GM21447 (cell line): ENCODE measurements at regions not wholly inside any gene's neighbourhood (a gene's known extent, or its start where the extent isn't known, plus 50 kb on each side); places are given as distances from the start of the nearest gene placed in this dataset.

ENCODE experiments used
- ATAC-seq: cut with Tn5 transposase; IDR thresholded peaks from one replicate; pipeline ENCODE4 v1.9.1; 2021; ENCODE audit not compliant: unreplicated experiment

DNA sequence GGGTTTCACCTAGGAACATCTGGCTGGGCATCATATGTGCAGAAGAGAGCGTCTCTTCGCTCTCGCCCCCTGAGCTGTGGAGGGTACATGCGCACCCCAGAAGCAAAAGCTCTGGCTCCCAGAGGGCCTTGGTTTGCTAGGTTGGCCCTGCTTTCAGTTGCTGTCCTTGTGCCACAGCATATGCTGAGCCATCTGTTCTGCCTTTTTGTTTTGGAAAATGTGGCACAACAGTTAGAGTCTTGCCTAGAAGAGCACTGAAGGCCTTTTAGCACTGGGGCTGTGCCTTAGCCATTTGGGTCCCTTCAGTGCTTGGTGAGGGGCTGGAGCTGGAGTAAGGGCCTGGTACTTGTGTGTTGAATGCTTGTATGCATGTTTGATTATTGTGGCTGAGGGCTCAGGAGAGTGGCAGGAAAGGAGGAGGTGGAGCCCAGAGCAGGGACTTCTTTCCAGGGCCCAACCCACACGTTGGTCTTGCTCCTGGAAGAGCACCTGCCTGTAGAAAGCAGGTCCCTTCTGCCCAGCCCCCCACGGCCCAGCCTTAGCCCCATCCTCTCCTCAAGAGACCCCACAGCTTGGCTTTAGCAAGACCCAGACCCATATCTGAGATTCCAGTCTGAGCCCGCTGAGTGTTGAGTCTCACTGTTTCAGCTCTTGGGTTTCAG is 113.7 kb downstream of the SLC25A47 start:
- ATAC-seq = no peak

GRCh38 chr14:100438271-100438670 is 115.1 kb downstream of the SLC25A47 start:
- no peak for ATAC-seq

- no peak for ATAC-seq
Measured at GRCh38 chr14:100438678-100439592, 115.8 kb downstream of the SLC25A47 start.

DNA sequence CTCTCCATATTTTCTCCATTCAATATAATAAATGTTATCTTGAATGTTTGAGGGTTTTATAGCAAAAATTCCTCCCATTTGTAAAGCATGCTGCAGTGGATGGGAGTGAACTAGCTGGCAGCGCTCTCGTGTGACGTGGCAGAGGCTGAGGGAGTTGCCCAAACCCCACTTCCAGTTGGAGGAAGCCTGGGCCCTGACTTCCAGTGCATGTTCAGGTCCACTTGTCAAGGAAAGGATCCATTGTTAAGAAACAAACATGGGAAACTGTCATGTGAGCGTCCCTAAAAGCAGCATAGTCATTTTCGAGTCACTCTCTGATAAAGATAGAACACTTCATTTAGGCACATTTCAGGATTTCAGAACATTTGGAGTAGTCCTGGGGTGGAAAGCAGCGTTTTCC is 116.6 kb downstream of the SLC25A47 start:
- no peak for ATAC-seq

DNA sequence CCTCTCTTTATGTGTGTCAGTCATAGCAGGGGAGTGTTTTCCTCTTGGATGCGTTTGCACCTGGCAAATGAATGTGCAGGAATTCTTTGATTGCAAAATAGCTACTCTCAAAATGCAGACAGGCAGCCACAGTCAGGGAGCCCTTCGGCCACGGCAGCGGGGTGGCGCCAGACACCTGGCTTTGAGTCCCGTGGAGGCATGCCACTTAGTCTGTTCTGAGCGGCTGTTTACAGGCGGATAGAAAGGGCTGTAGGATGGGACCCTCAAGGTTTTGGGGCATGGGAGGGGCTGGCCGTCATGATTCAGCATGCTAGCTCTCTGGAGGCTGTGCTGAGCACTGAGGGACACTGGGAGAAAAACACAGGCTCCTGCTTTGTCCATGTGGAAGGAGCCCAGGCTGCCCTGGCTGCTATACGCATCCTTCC is 117.1 kb downstream of the SLC25A47 start:
- ATAC-seq = no peak

DNA sequence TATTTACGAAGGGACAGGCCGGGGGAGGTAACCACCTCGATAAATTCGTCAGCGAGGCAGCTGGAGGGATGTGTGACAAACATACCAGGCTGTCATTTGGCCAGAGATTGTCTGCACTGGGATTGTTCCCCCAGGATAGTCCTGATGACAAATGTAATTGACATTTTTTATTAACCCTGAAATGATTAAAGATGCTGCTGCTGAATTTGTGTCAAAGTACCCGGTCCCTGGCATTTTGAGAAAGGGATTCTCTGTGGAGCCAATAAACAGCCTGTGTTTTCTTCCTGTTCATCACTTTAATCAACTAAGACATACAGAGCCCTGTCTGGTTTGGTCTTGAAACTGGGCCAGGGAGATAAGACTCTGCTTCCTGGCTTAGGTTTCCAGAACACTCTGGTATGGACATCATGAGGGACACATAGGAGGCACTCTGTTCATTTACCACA is 117.6 kb downstream of the SLC25A47 start:
- no peak for ATAC-seq

- ATAC-seq = no peak
Measured at GRCh38 chr14:100441271-100441947, 118.3 kb downstream of the SLC25A47 start.

DNA sequence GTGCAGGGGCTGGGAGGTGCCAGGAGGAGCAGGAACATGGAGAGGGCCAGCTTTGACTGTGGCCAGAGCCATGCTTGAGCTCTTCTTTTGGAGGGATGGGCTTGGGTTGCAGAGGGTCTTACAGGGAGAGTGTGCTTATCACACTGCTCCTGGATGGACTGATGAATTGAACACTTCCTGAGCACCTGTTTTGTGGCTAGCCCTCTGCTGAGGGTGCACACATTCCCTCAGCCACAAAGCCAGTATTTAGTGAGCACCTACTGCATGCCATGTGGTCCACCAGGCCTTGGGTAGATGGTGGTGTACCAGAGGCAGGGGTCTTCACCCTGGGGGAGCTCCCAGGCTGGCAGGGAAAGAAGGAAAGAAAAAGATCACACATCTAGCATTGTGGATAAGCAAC is 118.9 kb downstream of the SLC25A47 start:
- no peak for ATAC-seq

GRCh38 chr14:100442498-100443490 is 119.7 kb downstream of the SLC25A47 start:
- ATAC-seq = no peak

DNA sequence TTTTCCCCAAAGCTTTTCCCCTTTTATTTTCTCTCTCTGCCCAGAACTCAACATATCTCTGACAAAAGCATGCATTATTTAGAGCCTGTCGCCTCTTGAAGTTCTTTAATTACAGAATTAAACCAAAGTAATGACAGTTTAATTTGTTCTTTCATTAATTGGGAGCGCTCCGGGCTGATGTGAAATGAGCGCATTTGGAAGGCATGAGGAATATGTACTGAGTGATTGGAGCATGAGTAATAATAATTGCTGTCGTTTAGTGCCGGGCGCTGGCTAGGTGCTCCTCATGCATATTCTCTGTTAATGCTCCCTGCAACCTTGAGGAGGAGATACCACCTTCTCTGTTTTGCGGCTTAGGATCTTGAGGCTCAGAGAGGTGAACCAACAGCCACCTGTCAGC is 120.5 kb downstream of the SLC25A47 start:
- no peak for ATAC-seq

DNA sequence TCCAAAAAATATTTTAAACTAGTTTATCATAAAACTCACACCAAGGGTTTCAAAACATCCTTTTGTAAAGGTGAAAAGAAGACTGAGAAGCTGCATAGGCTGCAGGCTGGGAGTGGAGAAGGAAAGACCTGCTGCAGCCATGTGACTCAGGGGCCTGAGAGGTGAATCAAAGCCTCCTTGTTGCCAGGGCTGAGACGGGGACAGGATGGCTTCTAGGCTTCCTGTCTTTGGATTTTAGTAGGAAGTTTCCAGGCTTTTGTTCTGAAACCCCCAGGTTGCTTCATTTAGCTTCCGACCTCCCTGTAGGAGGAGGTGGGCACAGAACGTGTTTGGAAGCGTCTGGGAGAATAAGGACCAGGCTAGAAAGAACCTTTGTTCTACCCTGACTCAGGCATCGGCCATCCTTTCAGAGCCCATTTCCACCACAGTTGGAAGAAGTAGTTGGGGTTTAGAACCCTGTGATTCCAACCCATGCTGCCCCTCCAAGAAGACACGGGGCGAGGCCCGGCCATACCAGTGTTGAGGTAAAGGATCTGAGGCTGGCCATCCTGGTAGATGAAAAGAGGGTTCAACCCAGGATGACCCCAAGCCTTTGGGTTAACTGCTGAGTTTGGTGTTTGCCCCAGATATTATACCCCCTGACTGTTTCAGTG is 122.4 kb downstream of the SLC25A47 start:
- no peak for ATAC-seq

- ATAC-seq = no peak
Measured at GRCh38 chr14:100446572-100446971, 123.4 kb downstream of the SLC25A47 start.

DNA sequence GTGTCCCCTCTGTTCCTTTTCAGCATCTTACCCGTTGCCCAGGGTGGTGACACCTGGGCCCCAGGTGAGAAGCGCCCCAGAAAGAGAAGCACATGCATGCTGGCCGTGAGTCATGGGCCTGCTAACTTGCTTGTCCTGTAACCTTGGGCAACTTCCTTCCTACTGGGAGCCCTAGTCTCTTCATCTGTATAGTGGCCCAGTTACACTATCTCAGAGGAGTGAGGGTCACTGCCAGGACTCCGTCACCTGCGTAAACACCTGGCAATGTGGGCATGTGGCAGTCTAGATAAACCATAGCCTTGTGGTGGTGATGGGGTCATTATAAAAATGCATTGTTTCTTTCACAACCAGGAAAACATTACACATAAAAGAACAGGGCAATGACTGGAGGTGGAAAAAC is 125.2 kb downstream of the SLC25A47 start:
- ATAC-seq = no peak

DNA sequence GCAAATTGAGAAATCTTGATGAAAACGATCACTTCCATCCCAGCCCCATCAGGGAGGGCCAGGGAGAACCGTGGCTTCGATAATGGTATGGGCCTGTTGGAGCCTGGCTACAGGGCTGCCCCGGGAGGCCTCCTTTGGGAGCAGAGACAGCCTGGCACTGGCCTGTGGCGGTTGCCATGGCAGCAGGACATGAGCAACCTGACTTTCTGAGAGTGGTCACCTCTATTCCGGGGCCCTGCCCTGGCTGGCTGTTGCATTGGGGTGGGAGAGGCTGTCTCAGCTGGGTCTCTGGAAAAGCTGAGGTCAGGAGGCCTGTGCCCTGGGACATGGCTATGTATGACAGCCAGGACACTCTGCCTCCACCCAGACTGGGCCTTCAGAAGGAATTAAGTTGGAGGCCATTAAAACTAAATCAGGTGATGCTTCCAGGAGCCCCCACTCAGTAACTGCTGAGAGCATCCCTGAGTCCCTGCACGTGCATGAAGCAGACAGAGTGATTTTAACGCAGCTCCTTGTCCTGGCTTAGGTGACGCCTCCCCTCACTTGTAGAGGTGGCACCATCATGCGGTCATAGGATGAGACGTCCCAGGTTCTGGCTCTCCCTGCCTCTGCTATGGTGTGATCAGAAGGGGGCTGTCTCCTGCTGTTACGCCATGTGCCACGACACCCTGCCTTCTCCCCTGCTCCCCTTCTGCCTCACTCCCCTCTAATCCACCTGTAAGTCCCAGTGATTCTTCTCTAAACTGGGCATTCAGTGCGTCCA is 126.3 kb downstream of the SLC25A47 start:
- ATAC-seq = no peak

DNA sequence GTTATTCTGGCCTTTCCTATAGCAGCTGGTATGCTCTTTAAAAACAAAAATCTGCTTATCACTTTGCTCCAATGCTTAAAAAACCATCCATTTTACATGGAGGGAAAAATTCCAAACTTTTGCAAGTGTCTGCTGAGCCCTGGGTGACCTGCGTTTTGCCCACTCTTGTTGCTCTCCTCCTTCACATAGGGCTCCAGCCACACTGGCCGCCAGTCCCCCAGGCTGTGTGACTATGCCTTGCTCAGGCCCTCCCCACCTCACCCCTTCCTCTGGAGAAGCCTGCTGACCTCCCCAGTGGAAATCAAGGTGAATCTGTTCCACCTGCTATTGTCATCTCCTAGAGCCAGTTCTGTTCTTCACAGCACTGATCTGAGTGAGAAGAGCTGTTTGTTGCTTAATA is 126.9 kb downstream of the SLC25A47 start:
- ATAC-seq = no peak

DNA sequence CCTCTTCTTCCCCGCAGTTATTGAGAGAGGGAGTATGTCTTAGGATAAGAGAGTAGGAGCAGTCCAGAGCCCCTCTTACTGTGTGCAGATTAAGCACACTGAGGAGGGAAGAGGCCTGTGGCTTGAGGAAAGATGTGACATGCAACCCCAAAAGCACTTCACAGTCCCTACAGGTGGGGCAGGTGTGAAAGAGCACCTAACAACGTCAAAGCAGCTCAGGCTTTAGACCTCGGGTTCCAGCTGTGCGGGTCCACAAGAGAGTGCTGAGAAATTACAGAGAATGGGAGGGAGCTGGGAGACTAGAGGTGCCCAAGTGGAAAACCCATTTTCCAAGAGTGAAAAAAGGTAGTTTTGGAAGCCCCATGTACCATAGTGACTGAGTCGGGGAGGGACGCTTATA is 127.6 kb downstream of the SLC25A47 start:
- ATAC-seq = no peak

DNA sequence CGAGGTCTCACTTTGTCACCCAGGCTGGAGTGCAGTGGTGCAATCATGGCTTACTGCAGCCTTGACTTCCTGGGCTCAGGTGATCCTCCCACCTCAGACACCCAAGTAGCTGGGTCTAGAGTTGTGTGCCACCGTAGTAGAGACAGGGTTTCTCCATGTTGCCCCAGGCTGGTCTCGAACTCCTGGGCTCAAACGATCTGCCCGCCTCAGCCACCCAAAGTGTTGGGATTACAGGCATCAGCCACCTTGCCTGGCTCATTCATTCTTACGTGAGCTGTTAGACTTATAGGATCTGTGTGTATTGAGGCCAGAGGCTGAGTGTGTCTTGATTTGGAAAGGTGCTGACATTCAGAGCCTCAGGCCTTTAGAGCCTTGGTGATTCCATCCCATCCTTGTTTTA is 128.1 kb downstream of the SLC25A47 start:
- ATAC-seq = no peak

GRCh38 chr14:100453930-100454329 is 130.8 kb downstream of the SLC25A47 start:
- ATAC-seq = no peak

GRCh38 chr14:100454437-100454836 is 131.3 kb downstream of the SLC25A47 start:
- no peak for ATAC-seq
